A673 (cell line): ENCODE measurements at regions not wholly inside any gene's neighbourhood (a gene's known extent, or its start where the extent isn't known, plus 50 kb on each side); places are given as distances from the start of the nearest gene placed in this dataset.

Experiments used
- BruUV-seq: library from RNA; stranded (reverse); fragments of 400-500 nt; replicated peaks from 2 replicates; lab custom pipeline; 2021; lab: Mats Ljungman, UMichigan
- CTCF ChIA-PET: fragments of 300-600 bp; sonication (Branson Sonifier 250); formaldehyde crosslinking; loops from one replicate; lab custom pipeline; 2022; ENCODE audit warnings: antibody characterized with exemption; lab: Charles Lee
- POLR2A ChIA-PET: fragments of 300-600 bp; sonication (Branson Sonifier 250); formaldehyde crosslinking; loops from one replicate; lab custom pipeline; 2022; ENCODE audit warnings: antibody characterized with exemption; ENCODE audit not compliant: low non-redundant PET; lab: Charles Lee
- DNase-seq: peaks from one replicate; pipeline ENCODE4 v3.0.0-alpha.2; 2015; ENCODE audit warnings: low spot score
- H3K27ac ChIP-seq: fragments of 200-600 bp; sonication (generic); 2 replicates; pipeline ENCODE4 v1.5.1; 2016; ENCODE audit warnings: mixed run types, low read depth, mild to moderate bottlenecking, mixed read lengths, antibody characterized with exemption, low read length; ENCODE audit not compliant: poor library complexity, severe bottlenecking
- H3K27me3 ChIP-seq: fragments of 200-600 bp; sonication (generic); replicated peaks from 2 replicates; pipeline ENCODE4 v1.6.1; 2017; ENCODE audit warnings: mixed run types, low read depth, mild to moderate bottlenecking, mixed read lengths, antibody characterized with exemption, low read length; ENCODE audit not compliant: insufficient read depth, poor library complexity
- H3K36me3 ChIP-seq: fragments of 200-600 bp; sonication (generic); 2 replicates; pipeline ENCODE4 v1.6.1; 2016; ENCODE audit warnings: mixed run types, mild to moderate bottlenecking, mixed read lengths, antibody characterized with exemption, low read length; ENCODE audit not compliant: insufficient read depth, poor library complexity, severe bottlenecking
- H3K4me1 ChIP-seq: fragments of 200-600 bp; sonication (generic); 2 replicates; pipeline ENCODE4 v1.6.1; 2017; ENCODE audit warnings: mixed run types, mild to moderate bottlenecking, mixed read lengths, antibody characterized with exemption, low read length; ENCODE audit not compliant: insufficient read depth, poor library complexity, severe bottlenecking
- H3K4me3 ChIP-seq: fragments of 200-600 bp; sonication (generic); 2 replicates; pipeline ENCODE4 v1.5.1; 2016; ENCODE audit warnings: low read depth, mixed run types, mild to moderate bottlenecking, mixed read lengths, low read length; ENCODE audit not compliant: poor library complexity, severe bottlenecking
- H3K9me3 ChIP-seq: fragments of 200-600 bp; sonication (generic); 2 replicates; pipeline ENCODE4 v1.6.1; 2016; ENCODE audit warnings: mixed run types, low read depth, mild to moderate bottlenecking, mixed read lengths, antibody characterized with exemption, low read length; ENCODE audit not compliant: poor library complexity, severe bottlenecking
- CTCF ChIP-seq: fragments of 300-800, 200-600 bp; sonication (generic); conservative IDR thresholded peaks from 2 replicates; pipeline ENCODE4 v1.5.1; 2017; ENCODE audit warnings: low read depth, mild to moderate bottlenecking, antibody characterized with exemption, low read length, moderate library complexity, mixed read lengths
- EZH2 ChIP-seq: fragments of 200-600 bp; sonication (generic); IDR thresholded peaks from 2 replicates; pipeline ENCODE4 v1.6.1; 2017; ENCODE audit warnings: borderline replicate concordance, low read depth, mild to moderate bottlenecking, mixed read lengths, antibody characterized with exemption, low read length; ENCODE audit not compliant: poor library complexity, severe bottlenecking
- intact Hi-C: fragments of 100-400 bp; cut with micrococcal nuclease; formaldehyde crosslinking; loops from one replicate; pipeline ENCODE4 v1.10.0; 2022; ENCODE audit not compliant: unreplicated experiment

GRCh38 chr18:24846138-24846537 lies 385.7 kb downstream of the HRH4 start:
- Histone ChIP-seq H3K4me3 (no peak overlapping the region), H3K36me3 (no peaks in the 10 kb centered on the region), H3K27me3 (no peaks in the 10 kb centered on the region), H3K9me3 (no peaks in the 10 kb centered on the region), H3K4me1 (no peaks in the 10 kb centered on the region), H3K27ac (no peak overlapping the region)
- TF ChIP-seq CTCF = no peak
- no peak for TF ChIP-seq EZH2
- ChIA-PET CTCF (no interaction called here), POLR2A (no interaction called here)
- no TSS peak for BruUV-seq
- DNase-seq = no peak
- intact Hi-C loops = no loop called here

DNA sequence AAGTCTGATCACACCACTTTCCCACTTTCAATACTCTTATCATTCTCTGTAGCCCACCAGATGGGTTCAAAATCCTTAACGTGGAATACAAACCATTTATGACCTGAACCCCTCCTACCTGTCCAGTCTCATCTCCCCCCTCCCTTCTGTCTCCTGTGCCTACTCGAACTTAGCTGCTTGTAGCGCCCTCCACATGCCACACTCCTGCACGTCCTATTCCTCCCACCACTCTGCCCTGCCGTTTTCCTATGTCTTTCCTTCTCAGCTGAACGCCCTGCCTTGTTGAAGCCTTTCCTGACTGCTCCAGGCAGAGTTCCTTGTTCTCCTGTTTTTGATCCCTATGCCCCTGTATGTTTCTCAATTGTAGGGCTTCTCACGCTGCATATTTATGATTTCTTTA lies 390.1 kb downstream of the HRH4 start:
- Histone ChIP-seq H3K9me3 (no peaks in the 10 kb centered on the region), H3K4me1 (no peaks in the 10 kb centered on the region), H3K27me3 (no peaks in the 10 kb centered on the region), H3K27ac (no peak overlapping the region), H3K36me3 (no peaks in the 10 kb centered on the region), H3K4me3 (no peak overlapping the region)
- ChIA-PET CTCF (no interaction called here), POLR2A (no interaction called here)
- no TSS peak for BruUV-seq
- no peak for DNase-seq
- intact Hi-C loops = no loop called here
- no peak for TF ChIP-seq CTCF
- no peak for TF ChIP-seq EZH2

DNA sequence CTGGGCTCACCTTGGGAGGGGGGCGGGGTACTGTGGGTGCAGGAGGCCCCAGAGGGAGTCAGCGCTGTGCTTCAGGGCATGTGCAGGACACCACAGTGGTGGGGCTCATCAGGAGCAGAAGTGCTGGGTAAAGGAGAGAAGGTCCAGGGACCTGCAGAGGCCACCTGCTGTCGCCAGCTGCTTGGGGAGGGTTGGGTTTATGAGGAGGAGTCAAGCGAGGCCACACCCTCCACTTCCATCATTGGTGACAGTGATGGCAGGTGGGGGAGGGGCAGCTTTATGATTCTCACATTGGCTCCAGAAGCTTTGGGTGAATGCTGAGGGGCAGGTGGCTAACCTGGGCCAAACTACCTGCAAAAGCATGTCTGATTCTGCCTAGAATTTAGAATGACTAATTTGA lies 392.6 kb downstream of the HRH4 start:
- H3K36me3 ChIP-seq = no peaks in the 10 kb centered on the region
- H3K9me3 ChIP-seq = no peaks in the 10 kb centered on the region
- no TSS peak for BruUV-seq
- CTCF ChIA-PET = no interaction called here
- DNase-seq = no peak
- intact Hi-C loops = no loop called here
- H3K27me3 ChIP-seq = peaks cover 7% of the 10 kb centered on the region
- no peaks in the 10 kb centered on the region for H3K4me1 ChIP-seq
- POLR2A ChIA-PET = no interaction called here
- H3K27ac ChIP-seq = no peak overlapping the region
- no peak overlapping the region for H3K4me3 ChIP-seq
- no peak for TF ChIP-seq CTCF
- no peak for TF ChIP-seq EZH2
